Transverse colon (tissue), 4 donors: ENCODE measurements at regions not wholly inside any gene's neighbourhood (a gene's known extent, or its start where the extent isn't known, plus 50 kb on each side); places are given as distances from the start of the nearest gene placed in this dataset.
"Not testable (repeated sequence)": the region's sequence is repeated elsewhere in the genome, so short reads cannot be mapped to it uniquely, and the experiment has no call there.

Source experiments
- DNase-seq: peaks from one replicate; pipeline ENCODE4 v3.0.0-alpha.2; 2019
- H3K27ac ChIP-seq, 4 donors: fragments of 200-600 bp; sonication (generic); 2 replicates each; pipeline ENCODE4 v1.5.1; 2016 to 2018; ENCODE audit warnings: inconsistent platforms in 4 of 4
- H3K27me3 ChIP-seq: fragments of 200-600 bp; sonication (generic); 2 replicates; pipeline ENCODE4 v1.5.1; 2017; ENCODE audit warnings: inconsistent platforms
- H3K36me3 ChIP-seq, 4 donors: fragments of 200-600 bp; sonication (generic); 2 replicates each; pipeline ENCODE4 v1.5.1; 2017 to 2019; ENCODE audit warnings: inconsistent platforms in 4 of 4
- H3K4me1 ChIP-seq, 4 donors: fragments of 200-600 bp; sonication (generic); 2 replicates each; pipeline ENCODE4 v1.5.1; 2017 to 2020; ENCODE audit warnings: inconsistent platforms in 4 of 4
- H3K4me3 ChIP-seq, 4 donors: fragments of 200-600 bp; sonication (generic); 1 replicate in 1 of 4; 2 replicates in 3 of 4; pipeline versions ENCODE4 v1.5.1 to v1.6.1; 2017 to 2019; ENCODE audit warnings: inconsistent platforms in 4 of 4
- H3K9me3 ChIP-seq, 2 donors: fragments of 200-600 bp; sonication (generic); 2 replicates each; pipeline ENCODE4 v1.5.1; 2017 to 2019; ENCODE audit warnings: inconsistent platforms in 2 of 2
- CTCF ChIP-seq, 5 experiments: fragments of 200-600 bp in 3 of 5; fragments of 450-650 bp in 2 of 5; sonication (generic) in 3 of 5; IDR thresholded peaks; 1 replicate in 2 of 5; 2 replicates in 3 of 5; pipeline ENCODE4 v1.5.1; 2016 to 2017; ENCODE audit warnings: antibody characterized with exemption in 5 of 5, inconsistent platforms in 3 of 5, mild to moderate bottlenecking in 2 of 5, moderate library complexity in 1 of 5
- EP300 ChIP-seq: sonication (generic); formaldehyde crosslinking; IDR thresholded peaks from one replicate; pipeline ENCODE4 v1.6.1; 2017; ENCODE audit warnings: antibody characterized with exemption, low read depth
- POLR2A ChIP-seq: fragments of 450-650 bp; IDR thresholded peaks from one replicate; pipeline ENCODE4 v1.6.1; 2016; ENCODE audit warnings: antibody characterized with exemption, mild to moderate bottlenecking, moderate library complexity
- POLR2AphosphoS5 ChIP-seq, 3 donors: sonication (generic); formaldehyde crosslinking; IDR thresholded peaks; one replicate each; pipeline ENCODE4 v1.6.1; 2016; ENCODE audit warnings: antibody characterized with exemption in 3 of 3
- WGBS, 2 donors: methylation state at CpG; one replicate each; pipeline ENCODE4 v1.1.5; 2018; ENCODE audit warnings: low coverage in 1 of 2; 5-methylcytosine and 5-hydroxymethylcytosine counted together
- in situ Hi-C, 4 donors: fragments of 200-750 bp; cut with MboI; loops; one replicate each; pipeline versions ENCODE4 v1.15.0 to v1.15.1; 2017; ENCODE audit warnings: low sequenced_read_pairs in 3 of 4, low pct_ligation_motif_present in 1 of 4, low pct_unique_long_range_greater_than_20kb in 1 of 4
- intact Hi-C: fragments of 100-400 bp; cut with DNase I; formaldehyde crosslinking; loops from one replicate; pipeline ENCODE4 v1.15.1; 2023; ENCODE audit warnings: low total_unique reads

DNA sequence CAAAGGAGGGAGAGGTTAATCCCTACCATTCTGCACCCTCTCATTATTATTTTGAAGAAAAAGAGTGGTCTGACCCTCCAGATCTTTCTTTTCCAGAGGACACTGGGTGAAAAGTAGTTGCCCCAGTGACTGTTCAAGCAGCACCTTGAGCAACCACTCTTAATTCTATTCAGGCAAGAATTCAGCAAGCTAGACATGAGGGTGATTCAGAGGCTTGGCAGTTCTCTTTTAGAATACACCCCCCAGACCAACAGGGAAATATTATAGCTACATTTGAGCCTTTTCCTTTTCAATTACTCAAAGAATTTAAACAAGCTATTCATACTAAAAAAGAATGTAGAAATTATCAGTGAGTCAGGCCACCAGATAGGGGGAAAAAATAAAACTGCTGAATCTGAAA, 178.3 kb downstream of the MRPS30 start:
- intact Hi-C loops = no loop called here
- Histone ChIP-seq H3K9me3 (peaks cover 19 to 22% of the 10 kb centered on the region in 2 donors), H3K4me1 (no peaks in the 10 kb centered on the region), H3K4me3 (no peak overlapping the region), H3K36me3 (no peaks in the 10 kb centered on the region), H3K27me3 (no peaks in the 10 kb centered on the region), H3K27ac (no peak overlapping the region)
- TF ChIP-seq EP300 (no peak), POLR2AphosphoS5 (IDR thresholded peaks at IDR 0.05) (no peak), CTCF (IDR thresholded peaks at IDR 0.05) (no peak), POLR2A (no peak)
- in situ Hi-C loops = no loop called here
- DNase-seq = no peak

DNA sequence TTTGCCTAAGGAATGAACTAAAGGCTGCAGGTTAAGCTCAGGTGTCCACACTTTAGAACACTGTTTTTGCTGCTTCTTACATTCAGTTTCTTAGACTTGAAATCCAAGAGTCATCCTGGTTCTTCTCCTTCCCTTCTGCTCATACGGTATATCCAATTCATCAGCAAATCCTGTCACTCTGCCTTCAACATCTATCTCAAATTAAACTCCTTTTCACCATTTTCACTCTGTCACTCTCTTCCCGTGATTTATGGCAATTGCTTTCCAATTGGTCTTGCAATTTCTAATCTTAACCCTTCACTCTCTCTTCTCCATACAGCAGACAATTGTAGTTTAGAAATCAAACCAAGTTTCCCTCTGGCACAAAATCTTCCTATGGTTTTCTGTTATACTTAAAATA, 182.9 kb downstream of the MRPS30 start:
- Histone ChIP-seq H3K27ac (no peak overlapping the region), H3K4me1 (no peaks in the 10 kb centered on the region), H3K9me3 (peaks cover 7 to 16% of the 10 kb centered on the region in 2 donors), H3K4me3 (no peak overlapping the region), H3K27me3 (no peaks in the 10 kb centered on the region), H3K36me3 (no peaks in the 10 kb centered on the region)
- intact Hi-C loops (no loop called here), in situ Hi-C loops (no loop called here)
- TF ChIP-seq CTCF (IDR thresholded peaks at IDR 0.05) (no peak), POLR2A (no peak), EP300 (no peak), POLR2AphosphoS5 (IDR thresholded peaks at IDR 0.05) (no peak)
- WGBS, 2 donors = 68 to 94% methylated on average over 2 of the region's 2 CpGs
- no peak for DNase-seq

- no peak for DNase-seq
- Histone ChIP-seq H3K9me3 (peaks cover 7 to 16% of the 10 kb centered on the region in 2 donors), H3K4me3 (no peak overlapping the region), H3K27me3 (no peaks in the 10 kb centered on the region), H3K4me1 (no peaks in the 10 kb centered on the region), H3K36me3 (no peaks in the 10 kb centered on the region), H3K27ac (no peak overlapping the region)
- intact Hi-C loops (no loop called here), in situ Hi-C loops (no loop called here)
- 42 to 53% methylated on average over 1 of the region's 1 CpG for WGBS, 2 donors
- TF ChIP-seq CTCF (IDR thresholded peaks at IDR 0.05) = no peak
- no peak for TF ChIP-seq POLR2A
- no peak for TF ChIP-seq POLR2AphosphoS5 (IDR thresholded peaks at IDR 0.05)
- no peak for TF ChIP-seq EP300
Measured at GRCh38 chr5:44993286-44993685, 184.5 kb downstream of the MRPS30 start.

DNA sequence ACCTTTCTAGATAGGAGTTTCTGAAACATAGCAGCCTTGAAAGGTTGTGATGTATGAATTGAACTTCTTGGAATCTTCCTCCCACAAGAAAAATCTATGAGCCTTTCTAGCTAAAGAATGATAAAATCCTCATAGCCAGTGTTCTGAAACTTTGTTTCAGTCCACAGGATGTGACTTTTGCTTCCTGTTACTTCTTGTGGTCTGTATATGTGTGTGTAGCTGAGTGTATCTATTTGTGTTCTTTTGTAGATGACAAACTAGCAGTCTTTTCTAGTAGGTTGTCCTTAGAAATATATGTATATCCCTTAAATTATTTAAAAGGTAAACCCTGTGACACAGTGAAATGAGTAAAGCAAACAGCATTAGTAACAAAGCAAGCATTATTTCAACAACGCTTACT, 188.8 kb downstream of the MRPS30 start:
- no peaks in the 10 kb centered on the region for H3K9me3 ChIP-seq
- TF ChIP-seq EP300 (no peak), POLR2AphosphoS5 (IDR thresholded peaks at IDR 0.05) (no peak), CTCF (IDR thresholded peaks at IDR 0.05) (no peak), POLR2A (no peak)
- intact Hi-C loops = no loop called here
- no peaks in the 10 kb centered on the region for H3K4me1 ChIP-seq
- H3K4me3 ChIP-seq = no peak overlapping the region
- H3K36me3 ChIP-seq = no peaks in the 10 kb centered on the region
- no peak for DNase-seq
- WGBS, 2 donors = 82 to 85% methylated on average over 1 of the region's 1 CpG
- in situ Hi-C loops = no loop called here
- H3K27ac ChIP-seq = no peak overlapping the region
- no peaks in the 10 kb centered on the region for H3K27me3 ChIP-seq

DNA sequence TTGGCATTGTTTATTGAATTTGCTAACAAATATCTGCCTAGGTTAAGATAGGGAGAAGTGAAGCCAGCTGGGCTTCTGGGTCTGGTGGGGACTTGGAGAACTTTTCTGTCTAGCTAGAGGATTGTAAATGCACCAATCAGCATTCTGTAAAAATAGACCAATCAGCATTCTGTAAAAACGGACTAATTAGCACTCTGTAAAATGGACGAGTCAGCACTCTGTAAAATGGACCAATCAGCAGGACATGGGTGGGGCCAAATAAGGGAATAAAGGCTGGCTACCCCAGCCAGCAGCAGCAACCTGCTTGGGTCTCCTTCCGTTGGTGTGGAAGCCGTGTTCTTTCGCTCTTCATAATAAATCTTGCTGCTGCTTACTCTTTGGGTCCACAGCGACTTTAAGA, 198.4 kb downstream of the MRPS30 start:
- H3K27ac ChIP-seq, H3K36me3 ChIP-seq, H3K9me3 ChIP-seq, H3K27me3 ChIP-seq, in situ Hi-C loops, H3K4me1 ChIP-seq, DNase-seq, H3K4me3 ChIP-seq, intact Hi-C loops: not testable (repeated sequence)
- 78 to 80% methylated on average over 6 of the region's 6 CpGs for WGBS, 2 donors
